Endothelial cell of umbilical vein (primary cell): ENCODE measurements at regions not wholly inside any gene's neighbourhood (a gene's known extent, or its start where the extent isn't known, plus 50 kb on each side); places are given as distances from the start of the nearest gene placed in this dataset.

Source experiments
- CTCF ChIP-seq, 2 donors: IDR thresholded peaks; 1 replicate in 1 of 2; 2 replicates in 1 of 2; pipeline ENCODE4 v1.5.1; 2011; ENCODE audit warnings: low read length in 2 of 2, mild to moderate bottlenecking in 2 of 2, moderate library complexity in 2 of 2, control low read depth in 1 of 2, inconsistent platforms in 1 of 2, low read depth in 1 of 2; ENCODE audit not compliant: insufficient read depth in 1 of 2; ENCODE audit errors: extremely low read depth in 1 of 2
- EZH2 ChIP-seq: IDR thresholded peaks from 2 replicates; pipeline ENCODE4 v1.6.1; 2012; ENCODE audit warnings: borderline replicate concordance, low read depth, mild to moderate bottlenecking, moderate library complexity, low read length, inconsistent platforms; ENCODE audit not compliant: severe bottlenecking
- MAX ChIP-seq: IDR thresholded peaks from 2 replicates; pipeline ENCODE4 v1.6.1; 2011; ENCODE audit not compliant: insufficient read depth, insufficient read length
- POLR2A ChIP-seq: IDR thresholded peaks from 2 replicates; pipeline ENCODE4 v1.6.1; 2012; ENCODE audit warnings: low read depth, mild to moderate bottlenecking, control low read depth, low read length
- POLR2AphosphoS5 ChIP-seq: IDR thresholded peaks from 2 replicates; pipeline ENCODE4 v1.6.1; 2012; ENCODE audit warnings: low read depth, mild to moderate bottlenecking, control low read depth, low read length, moderate library complexity; ENCODE audit not compliant: insufficient read depth

GRCh38 chr12:69028941-69029729, 96.2 kb upstream of the CPM start:
- TF ChIP-seq EZH2, result no peak
- TF ChIP-seq CTCF (IDR thresholded peaks at IDR 0.05; ENCODE audit: extremely low read depth in 1 of 2, insufficient read depth in 1 of 2, low read depth in 1 of 2, low read length in 2 of 2), result no peak
- TF ChIP-seq POLR2AphosphoS5, result no peak
- no peak for TF ChIP-seq POLR2A
- TF ChIP-seq MAX, result no peak
